GM21717 (cell line): ENCODE measurements at regions not wholly inside any gene's neighbourhood (a gene's known extent, or its start where the extent isn't known, plus 50 kb on each side); places are given as distances from the start of the nearest gene placed in this dataset.
"Not testable (repeated sequence)": the region's sequence is repeated elsewhere in the genome, so short reads cannot be mapped to it uniquely, and the experiment has no call there.

Experiments
- ATAC-seq: cut with Tn5 transposase; IDR thresholded peaks from one replicate; pipeline ENCODE4 v1.9.1; 2021; ENCODE audit warnings: mild to moderate bottlenecking, moderate library complexity; ENCODE audit not compliant: unreplicated experiment

DNA sequence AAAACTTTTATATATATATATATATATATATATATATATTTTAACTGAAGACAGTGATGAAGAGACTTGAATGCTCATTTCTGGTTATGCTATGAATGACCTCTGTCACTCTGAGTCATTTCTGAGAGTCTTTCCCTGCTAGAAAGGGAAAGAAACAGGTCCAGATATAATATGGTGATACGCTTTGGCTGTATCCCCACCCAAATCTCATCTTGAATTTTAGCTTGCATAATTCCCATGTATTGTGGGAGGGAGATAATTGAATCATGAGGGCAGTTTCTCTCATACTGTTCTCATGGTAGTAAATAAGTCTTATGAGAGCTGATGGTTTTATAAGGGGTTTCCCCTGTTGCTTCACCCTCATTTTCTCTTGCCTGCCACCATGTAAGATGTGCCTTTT is 254.1 kb upstream of the IGFBP7 start:
- no peak for ATAC-seq

DNA sequence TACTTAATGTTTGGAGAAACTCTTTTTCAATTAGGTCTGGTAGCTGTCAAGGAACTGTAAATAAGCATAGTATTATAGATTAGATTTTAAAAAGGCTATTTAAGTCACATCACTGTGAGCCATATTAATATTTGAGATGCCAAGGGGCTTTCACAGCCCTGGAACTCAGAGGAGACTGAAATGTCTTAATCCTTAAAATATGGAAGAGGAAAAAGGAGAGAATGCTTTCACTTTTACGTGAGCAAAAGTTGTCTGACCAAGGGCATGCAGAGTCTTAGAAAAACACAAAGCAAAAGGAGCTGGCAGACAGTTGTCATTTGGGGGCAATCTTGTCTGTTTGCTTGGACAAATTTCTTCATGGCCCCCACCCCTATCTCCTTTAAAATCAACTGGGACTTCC is 253.2 kb upstream of the IGFBP7 start:
- no peak for ATAC-seq

DNA sequence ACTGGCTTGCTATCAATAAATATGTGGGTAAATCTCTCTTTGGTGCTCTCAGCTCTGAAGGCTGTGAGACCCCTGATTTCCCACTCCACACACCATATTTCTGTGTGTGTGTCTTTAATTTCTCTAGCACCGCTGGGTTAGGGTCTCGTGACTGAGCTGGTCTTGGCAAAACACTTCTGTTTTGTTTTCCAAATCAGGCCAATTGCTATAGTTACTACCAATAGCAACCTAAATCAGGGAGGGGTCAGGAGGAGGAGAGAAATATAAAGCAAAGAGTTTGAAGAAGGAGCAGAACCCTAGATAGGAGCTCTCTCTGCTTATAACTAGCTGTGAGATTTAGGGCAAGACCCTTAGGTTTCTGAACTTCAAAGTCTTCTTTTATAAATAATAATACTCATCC is 250.5 kb upstream of the IGFBP7 start:
- no peak for ATAC-seq

DNA sequence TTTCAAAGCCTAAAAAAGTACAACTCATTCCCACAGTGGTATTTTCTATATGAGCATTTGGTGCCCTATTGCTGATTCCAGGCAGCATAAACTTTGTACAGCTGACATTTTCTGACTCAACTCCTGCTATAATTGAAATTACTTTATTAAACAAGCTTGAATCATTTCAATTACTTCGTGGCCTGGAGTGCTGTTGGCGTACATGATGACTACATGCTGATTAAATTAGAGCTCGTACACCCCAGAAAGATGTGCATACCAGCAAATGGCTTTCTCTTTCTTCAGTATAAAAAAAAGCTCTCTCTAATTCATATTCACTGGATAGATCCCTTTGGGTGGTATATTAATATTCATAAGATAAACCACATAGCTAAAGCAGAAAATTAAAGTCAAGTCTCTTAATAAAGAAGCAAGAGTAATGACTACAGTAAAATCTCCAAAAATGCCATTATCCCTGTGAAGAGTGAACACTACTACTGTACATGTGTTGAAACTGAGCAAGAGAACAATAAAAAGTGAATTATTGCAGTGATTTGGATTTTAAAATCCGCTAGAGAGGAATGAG is 245.0 kb upstream of the IGFBP7 start:
- no peak for ATAC-seq

DNA sequence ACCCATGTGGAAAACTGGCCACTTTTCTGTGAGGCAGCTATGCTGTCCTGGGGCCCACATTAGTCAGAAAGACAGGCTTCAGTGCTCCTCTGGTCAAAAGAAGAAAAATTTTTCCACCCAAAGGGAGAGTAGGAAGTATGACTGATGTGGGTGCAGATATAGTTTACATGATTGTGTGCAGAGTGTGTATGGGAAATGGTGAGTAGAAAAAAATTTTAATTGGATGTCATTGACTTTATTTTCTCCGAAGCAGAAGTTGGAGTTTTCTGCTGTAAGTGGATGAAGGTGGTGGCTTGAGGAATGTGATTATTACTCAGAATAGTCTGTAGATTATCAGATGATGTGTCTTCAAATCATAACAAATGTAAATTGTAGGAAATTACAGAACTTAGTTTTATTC is 241.5 kb upstream of the IGFBP7 start:
- ATAC-seq = no peak

DNA sequence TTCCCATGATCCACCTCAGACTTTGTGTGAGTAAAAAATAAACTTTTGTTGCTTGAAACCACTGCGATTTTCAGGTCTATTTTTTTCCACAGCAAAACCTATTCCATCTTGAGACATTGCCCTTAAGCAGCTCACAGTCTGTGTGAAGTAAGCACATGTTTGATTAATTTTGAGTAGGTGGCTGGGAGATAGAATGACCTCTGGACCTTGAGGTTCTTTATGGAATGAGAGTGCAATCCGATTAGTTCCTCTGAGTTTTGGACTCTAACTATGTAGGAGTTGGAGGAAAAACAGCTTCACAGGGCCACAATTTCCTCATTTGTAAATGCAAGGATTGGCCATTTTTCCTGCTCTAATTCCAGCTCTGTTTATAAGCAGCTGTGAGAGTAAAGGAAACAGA is 234.1 kb upstream of the IGFBP7 start:
- ATAC-seq = no peak

DNA sequence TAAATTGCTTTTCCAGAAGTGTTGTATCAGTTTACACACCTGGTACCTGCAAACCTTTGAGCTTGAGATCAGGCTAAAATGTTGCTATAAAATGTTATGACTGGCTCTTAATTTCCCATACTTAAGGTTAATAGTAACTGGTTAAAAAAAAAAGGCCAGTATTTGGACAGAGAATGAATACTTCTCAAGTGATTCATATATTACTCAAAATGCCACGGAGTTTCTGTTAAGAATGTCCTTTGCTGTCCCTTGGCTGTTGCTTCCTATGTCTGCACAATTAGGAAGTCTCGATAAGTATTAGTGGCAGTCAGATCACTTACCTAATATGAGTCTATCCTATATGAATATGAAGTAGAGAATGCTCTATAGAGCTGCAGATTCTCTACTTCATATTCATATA is 232.2 kb upstream of the IGFBP7 start:
- ATAC-seq = no peak

DNA sequence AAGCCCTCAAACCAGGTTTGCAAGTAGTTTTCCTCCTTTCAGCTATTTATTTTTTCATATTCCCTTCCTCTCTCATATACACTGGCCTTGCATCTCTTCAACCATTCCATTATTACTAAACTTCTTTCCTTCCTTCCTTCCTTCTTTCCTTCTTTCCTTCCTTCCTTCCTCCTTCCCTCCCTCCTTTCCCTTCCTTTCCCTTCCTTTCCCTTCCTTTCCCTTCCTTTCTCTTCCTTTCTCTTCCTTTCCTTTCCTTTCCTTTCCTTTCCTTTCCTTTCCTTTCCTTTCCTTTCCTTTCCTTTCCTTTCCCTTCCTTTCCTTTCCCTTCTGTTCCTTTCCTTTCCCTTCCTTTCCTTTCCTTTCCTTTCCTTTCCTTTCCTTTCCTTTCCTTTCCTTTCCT is 228.7 kb upstream of the IGFBP7 start:
- ATAC-seq = not testable (repeated sequence)

DNA sequence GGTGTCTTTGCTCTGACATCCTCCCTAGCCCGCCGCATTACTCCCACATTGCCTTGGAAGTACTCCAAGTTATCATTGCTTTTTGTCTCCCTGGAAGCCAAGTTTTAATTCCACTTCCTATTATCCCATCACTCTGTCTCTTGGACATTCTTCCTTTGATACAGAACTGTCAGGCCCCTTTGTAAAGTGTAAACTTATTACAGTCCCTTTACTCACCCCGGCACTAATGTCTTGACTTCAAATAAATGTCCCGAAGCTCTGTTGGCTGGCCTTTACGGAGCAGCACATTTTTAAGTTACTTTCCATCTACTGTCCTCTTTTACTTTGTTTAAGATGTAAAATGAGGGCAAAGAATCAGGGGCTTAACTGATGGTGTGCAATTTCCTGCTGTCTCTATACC is 223.5 kb upstream of the IGFBP7 start:
- ATAC-seq = no peak

DNA sequence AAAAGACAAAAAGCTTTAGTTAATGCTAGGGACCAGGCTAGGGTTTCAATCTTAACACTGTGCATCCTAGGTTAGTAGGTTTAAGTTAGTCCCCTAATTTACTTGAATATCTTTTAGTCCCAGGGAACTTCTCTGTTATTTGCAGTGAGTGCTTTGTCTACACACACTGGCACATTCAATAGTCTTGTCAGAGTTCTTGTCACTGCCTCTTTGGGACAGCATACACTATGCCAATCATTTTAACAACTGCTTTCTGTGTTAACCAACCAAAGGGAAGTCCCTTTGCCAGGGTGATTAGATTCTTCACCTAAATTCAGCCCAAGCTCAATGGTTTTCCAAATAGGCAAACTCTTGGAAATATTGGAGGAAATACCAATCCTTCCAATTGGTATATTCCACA is 221.8 kb upstream of the IGFBP7 start:
- no peak for ATAC-seq

DNA sequence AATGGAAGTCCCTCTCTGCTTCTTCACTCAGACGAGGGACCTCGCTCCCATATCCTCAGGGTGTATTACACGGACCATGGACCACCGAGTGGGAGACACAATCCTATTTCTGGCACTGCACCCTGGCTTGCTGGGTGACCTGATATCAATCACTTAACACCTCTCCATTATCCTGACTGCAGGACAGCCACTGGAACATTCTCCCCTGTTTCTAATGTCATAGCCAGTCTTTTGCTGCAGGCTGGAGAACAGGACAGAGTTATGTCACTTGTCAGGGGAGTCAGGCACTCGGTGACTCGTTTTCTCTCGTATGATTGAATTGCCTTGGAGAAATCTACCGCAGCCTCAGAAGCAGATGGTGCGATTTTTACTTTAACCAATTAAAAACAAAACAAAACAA is 219.1 kb upstream of the IGFBP7 start:
- no peak for ATAC-seq

DNA sequence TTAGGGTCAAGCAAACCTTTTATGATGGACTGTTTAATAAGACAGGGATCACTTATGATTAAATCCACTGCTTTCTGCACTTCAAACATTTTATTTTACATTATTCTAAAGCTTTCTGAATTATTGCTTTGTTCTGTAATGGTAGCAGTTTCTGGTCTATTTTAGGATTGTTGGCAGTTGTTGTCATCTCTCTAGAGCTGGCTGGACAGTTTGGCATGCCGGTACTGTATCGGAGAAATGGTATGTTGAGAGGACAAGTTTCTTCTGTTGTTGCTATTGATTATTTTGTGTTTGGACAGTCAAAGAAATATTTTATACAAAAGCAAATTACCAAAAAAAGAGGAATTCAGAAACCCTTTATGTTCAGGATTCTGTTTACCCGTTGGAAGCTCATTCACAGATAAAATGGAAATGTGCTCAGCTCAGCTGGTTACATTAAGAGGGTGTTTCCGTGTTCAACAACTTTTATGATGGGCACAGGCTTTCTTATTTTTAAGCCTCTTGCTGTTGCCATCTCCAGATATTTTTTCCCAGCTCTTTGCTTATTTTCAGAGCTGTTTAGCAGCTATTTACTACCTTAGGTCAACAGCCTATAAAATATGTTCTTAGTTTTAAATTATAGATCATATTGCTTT is 214.6 kb upstream of the IGFBP7 start:
- no peak for ATAC-seq

DNA sequence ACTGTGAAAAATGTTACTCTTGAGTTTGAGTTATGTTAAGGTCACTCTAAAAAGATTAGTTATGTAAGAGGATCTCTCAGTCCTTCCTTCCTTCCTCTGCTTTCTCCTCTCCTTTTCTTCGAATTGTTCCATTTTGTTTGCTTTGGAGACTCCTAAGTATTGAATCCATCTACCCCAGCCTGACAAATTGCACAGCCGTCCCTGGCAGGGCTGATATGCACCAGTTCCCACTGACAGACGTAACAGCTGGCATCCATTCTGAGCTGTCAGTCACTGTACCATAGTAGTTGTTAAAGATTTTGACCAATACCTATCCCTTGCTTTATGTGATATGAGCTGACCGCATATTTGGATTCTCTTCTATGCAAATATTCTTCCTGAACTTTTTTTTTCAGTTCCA is 210.7 kb upstream of the IGFBP7 start:
- ATAC-seq = no peak

DNA sequence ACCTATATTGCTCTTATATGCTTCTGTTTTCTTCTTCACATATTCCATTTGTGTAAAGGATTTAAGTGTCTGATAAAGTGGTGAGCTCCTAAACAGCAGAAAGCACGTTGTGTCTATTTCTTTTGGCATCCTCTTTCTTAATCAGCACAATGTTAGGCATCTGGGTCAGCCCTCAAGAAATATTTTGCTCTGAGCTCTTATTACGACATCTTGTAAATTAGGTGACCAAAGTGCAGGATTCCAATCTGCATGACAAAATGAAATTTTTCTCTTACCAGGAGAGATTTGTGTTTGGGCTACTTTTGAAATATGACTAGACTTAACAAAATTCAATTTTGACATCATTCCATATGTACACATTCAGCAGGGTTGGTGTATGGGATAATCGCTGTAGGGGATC is 210.0 kb upstream of the IGFBP7 start:
- no peak for ATAC-seq

DNA sequence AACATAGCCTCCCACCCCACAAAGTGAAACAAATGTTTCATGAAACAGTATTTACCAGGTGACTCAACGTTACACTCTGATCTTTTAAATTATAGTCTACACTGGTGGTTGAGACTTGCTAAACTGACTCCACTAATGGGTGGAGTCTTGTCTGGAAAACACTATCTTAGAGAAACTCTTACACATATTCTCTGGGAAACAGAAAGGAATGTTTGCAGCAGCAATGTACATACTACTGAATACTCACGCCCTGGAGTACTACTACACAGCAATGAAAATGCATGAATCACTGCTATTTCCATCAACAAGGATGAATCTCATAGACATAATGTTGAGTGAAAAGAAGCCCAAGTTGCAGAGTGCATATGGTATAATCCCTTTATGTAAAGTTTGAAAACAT is 208.5 kb upstream of the IGFBP7 start:
- ATAC-seq = no peak

DNA sequence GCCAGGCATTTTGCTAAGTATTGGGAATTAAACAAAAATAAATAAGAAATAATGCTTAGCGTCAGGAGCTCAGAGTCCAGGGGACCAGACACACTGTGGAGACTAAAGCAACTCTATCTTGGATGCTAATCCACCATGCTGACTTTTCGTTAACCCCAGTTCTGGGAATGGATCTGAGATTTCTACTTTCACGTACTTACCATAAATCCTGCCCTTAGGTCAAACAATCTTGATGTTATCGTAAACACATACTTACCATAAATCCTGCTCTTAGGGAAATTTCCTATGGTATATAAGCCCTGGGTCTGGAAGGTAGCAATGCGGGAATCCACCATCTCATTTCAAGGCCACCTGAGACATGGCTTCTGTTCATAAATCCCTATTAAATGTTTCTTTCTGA is 204.5 kb upstream of the IGFBP7 start:
- no peak for ATAC-seq

DNA sequence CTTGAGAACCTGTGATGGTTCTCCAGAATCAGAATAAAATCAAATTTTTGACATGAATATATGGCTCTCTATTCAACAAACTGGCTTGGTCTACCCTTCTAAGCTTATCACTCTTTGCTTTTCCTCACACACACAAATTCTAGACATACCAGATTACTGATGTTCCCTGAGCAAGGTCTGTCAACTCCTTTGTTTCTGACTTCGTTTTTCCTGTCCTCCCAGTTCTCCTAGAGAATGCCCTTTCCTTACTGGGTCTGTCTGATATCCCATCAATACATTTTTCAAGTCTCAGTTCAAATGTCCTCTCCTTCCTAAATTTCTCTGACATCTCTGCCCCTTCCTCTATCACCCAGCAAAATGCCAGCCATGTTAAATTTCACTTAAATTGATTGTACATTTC is 202.1 kb upstream of the IGFBP7 start:
- no peak for ATAC-seq

DNA sequence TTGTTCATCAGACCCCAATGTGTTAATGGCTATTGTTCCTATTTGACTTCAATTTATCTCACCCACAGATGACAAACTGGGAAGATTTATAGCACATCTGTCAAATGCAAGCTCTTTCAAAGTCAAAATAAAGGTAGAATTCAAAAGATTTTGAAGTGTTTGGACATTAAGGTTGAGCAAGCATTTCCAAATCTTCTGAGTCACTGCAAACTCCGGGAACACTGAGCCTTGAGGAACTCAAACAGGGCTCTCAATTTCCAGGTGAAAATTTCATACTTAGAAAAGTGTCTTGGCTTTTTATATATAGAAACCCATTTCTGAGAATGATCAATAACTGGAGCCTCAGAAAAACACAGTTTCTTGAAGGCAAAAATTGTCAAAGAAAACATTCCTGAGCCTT is 199.5 kb upstream of the IGFBP7 start:
- ATAC-seq = no peak

DNA sequence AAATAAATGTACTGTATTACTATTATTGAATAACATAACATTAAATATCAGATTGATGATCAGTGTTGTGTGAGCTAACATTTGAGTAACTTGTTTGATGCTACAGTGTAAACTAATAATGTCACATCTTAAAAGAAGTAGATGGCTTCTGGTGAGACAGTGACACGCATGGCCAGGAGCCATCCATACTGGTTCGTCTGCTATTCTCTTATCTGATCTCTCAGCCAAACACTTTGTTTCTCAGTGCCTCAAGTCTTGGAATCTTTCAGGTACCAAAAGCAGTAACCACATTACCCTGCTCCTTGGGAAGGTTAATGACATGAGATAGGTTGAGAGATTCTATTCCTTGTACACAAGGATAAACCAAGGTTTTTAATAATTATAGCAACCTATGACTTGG is 198.1 kb upstream of the IGFBP7 start:
- ATAC-seq = no peak

DNA sequence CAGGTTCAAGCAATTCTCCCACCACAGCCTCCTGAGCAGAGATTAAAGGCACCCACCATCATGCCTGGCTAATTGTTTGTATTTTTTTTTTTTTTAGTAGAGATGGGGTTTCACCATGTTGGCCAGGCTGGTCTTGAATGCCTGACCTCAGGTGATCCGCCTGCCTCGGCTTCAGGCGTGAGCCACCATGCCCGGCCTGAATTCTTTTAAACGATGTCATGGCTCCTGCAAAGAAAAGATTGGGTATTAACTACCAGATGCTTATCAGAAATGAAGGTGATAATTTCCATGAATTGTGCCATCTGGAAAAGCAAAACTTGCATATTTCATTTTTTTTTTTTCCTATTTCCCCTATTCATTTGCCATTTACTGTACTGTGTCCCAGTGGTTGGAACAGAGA is 195.7 kb upstream of the IGFBP7 start:
- no peak for ATAC-seq

DNA sequence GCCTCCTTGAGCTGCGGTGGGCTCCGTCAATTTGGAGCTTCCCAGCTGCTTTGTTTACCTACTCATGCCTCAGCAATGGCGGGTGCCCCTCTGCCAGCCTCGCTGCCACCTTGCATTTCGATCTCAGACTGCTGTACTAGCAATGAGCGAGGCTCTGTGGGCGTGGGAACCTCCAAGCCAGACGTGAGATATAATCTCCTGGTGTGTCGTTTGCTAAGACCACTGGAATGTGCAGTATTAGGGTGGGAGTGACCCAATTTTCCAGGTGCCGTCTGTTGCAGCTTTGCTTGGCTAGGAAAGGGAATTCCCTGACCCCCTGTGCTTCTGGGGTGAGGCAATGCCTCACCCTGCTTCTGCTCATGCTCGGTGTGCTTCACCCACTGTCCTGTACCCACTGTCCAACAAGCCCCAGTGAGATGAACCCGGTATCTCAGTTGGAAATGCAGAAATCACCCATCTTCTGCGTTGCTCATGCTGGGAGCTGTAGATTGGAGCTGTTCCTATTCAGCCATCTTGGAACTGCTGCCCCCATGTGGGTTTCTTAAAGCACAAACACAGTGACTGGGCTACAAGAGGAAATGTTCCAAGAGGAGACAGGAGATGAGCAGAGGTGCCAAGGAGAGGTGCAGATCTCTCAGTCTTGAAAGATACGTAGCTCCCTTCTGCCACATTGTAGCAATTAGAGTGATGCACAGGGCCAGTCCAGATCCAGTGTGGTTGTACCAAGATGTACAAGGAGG is 193.0 kb upstream of the IGFBP7 start:
- no peak for ATAC-seq

DNA sequence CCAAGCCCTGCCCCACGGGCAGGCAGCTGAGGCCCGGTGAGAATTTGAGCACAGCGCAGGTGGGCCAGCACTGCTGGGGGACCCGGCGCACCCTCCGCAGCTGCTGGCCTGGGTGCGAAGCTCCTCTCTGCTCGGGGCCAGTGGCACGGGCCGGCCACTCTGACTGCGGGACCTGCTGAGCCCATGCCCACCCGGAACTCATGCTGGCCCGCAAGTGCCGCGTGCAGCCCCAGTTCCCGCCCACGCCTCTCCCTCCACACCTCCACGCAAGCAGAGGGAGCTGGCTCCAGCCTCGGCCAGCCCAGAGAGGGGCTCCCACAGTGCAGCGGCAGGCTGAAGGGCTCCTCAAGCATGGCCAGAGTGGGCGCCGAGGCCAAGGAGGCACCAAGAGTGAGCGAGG is 190.1 kb upstream of the IGFBP7 start:
- not testable (repeated sequence) for ATAC-seq

DNA sequence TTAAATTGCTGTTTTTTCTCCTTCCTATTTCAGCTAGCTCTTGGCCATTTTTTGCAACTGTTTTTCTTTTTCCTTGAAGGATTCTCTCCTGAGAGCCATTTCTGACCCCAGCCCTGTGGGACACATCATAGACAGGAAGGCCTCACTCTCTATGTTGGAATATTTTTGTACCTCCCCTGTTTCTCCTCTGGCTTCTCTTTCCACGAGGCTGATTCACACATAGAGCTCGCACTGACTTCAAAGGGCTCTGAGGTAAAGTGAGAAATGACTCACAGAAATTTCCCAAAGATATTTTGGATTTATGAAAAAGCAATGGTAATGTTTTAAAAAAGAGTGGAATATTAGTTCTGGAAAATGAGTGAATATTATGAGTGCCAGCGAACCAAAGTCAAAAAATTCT is 181.7 kb upstream of the IGFBP7 start:
- ATAC-seq = no peak
